HUES64 (cell line): ENCODE measurements at regions not wholly inside any gene's neighbourhood (a gene's known extent, or its start where the extent isn't known, plus 50 kb on each side); places are given as distances from the start of the nearest gene placed in this dataset.

Source experiments
- H3K27ac ChIP-seq: 2 replicates; pipeline ENCODE4 v1.7.0; 2013; ENCODE audit warnings: low read depth, low read length, inconsistent platforms
- H3K27me3 ChIP-seq: 2 replicates; pipeline ENCODE4 v1.6.1; 2013; ENCODE audit warnings: mild to moderate bottlenecking, low read length; ENCODE audit not compliant: insufficient read depth
- H3K36me3 ChIP-seq: 2 replicates; pipeline ENCODE4 v1.6.1; 2013; ENCODE audit warnings: mild to moderate bottlenecking, low read length; ENCODE audit not compliant: insufficient read depth
- H3K4me1 ChIP-seq: 2 replicates; pipeline ENCODE4 v1.6.1; 2013; ENCODE audit warnings: mild to moderate bottlenecking, low read length, moderate library complexity; ENCODE audit not compliant: insufficient read depth
- H3K4me3 ChIP-seq: 2 replicates; pipeline ENCODE4 v1.5.1; 2013; ENCODE audit warnings: mild to moderate bottlenecking, low read length, moderate library complexity
- H3K9ac ChIP-seq: 2 replicates; pipeline ENCODE4 v1.6.1; 2013; ENCODE audit warnings: mild to moderate bottlenecking, low read depth, low read length
- H3K9me3 ChIP-seq: 2 replicates; pipeline ENCODE4 v1.6.1; 2013; ENCODE audit warnings: low read depth, low read length; ENCODE audit not compliant: insufficient read depth
- WGBS: fragments of 150-250, 120-280 bp; methylation state at CpG from one replicate; pipeline ENCODE4 v1.1.7; 2013; ENCODE audit warnings: missing lambda C conversion rate; 5-methylcytosine and 5-hydroxymethylcytosine counted together

- Histone ChIP-seq H3K4me3 (no peak overlapping the region), H3K27ac (no peak overlapping the region), H3K4me1 (no peaks in the 10 kb centered on the region), H3K9ac (no peak overlapping the region), H3K27me3 (no peaks in the 10 kb centered on the region), H3K9me3 (no peaks in the 10 kb centered on the region), H3K36me3 (no peaks in the 10 kb centered on the region)
- WGBS = 88% methylated on average over 1 of the region's 1 CpG
Measured at GRCh38 chr10:88023676-88024075, 160.3 kb downstream of the PTEN start.

GRCh38 chr10:88026031-88026430, 162.6 kb downstream of the PTEN start:
- Histone ChIP-seq H3K27ac (no peak overlapping the region), H3K4me3 (no peak overlapping the region), H3K36me3 (no peaks in the 10 kb centered on the region), H3K4me1 (no peaks in the 10 kb centered on the region), H3K9ac (no peak overlapping the region), H3K9me3 (no peaks in the 10 kb centered on the region), H3K27me3 (no peaks in the 10 kb centered on the region)
- 90% methylated on average over 3 of the region's 3 CpGs for WGBS

- Histone ChIP-seq H3K4me3 (no peak overlapping the region), H3K36me3 (no peaks in the 10 kb centered on the region), H3K27ac (no peak overlapping the region), H3K27me3 (no peaks in the 10 kb centered on the region), H3K9ac (no peak overlapping the region), H3K9me3 (no peaks in the 10 kb centered on the region), H3K4me1 (no peaks in the 10 kb centered on the region)
- 93% methylated on average over 4 of the region's 4 CpGs for WGBS
Measured at GRCh38 chr10:88027570-88027969, 164.1 kb downstream of the PTEN start.

GRCh38 chr10:88028072-88028471, 164.6 kb downstream of the PTEN start:
- no peak overlapping the region for H3K9ac ChIP-seq
- H3K27me3 ChIP-seq = no peaks in the 10 kb centered on the region
- H3K36me3 ChIP-seq = no peaks in the 10 kb centered on the region
- 88% methylated on average over 1 of the region's 1 CpG for WGBS
- H3K27ac ChIP-seq = no peak overlapping the region
- H3K4me1 ChIP-seq = no peaks in the 10 kb centered on the region
- H3K4me3 ChIP-seq = no peak overlapping the region
- H3K9me3 ChIP-seq = no peaks in the 10 kb centered on the region

GRCh38 chr10:88028654-88029053, 165.2 kb downstream of the PTEN start:
- no peak overlapping the region for H3K4me3 ChIP-seq
- no peak overlapping the region for H3K27ac ChIP-seq
- peaks cover 5% of the 10 kb centered on the region for H3K4me1 ChIP-seq
- no peak overlapping the region for H3K9ac ChIP-seq
- 82% methylated on average over 1 of the region's 1 CpG for WGBS
- no peaks in the 10 kb centered on the region for H3K27me3 ChIP-seq
- H3K36me3 ChIP-seq = no peaks in the 10 kb centered on the region
- no peaks in the 10 kb centered on the region for H3K9me3 ChIP-seq

GRCh38 chr10:88032566-88032965, 169.1 kb downstream of the PTEN start:
- Histone ChIP-seq H3K9ac (no peak overlapping the region), H3K27ac (no peak overlapping the region), H3K36me3 (no peaks in the 10 kb centered on the region), H3K4me1 (peaks cover 8% of the 10 kb centered on the region), H3K9me3 (no peaks in the 10 kb centered on the region), H3K27me3 (no peaks in the 10 kb centered on the region), H3K4me3 (no peak overlapping the region)
- 70% methylated on average over 1 of the region's 1 CpG for WGBS

- H3K9ac ChIP-seq = no peak overlapping the region
- no peaks in the 10 kb centered on the region for H3K9me3 ChIP-seq
- 84% methylated on average over 3 of the region's 3 CpGs for WGBS
- H3K4me3 ChIP-seq = no peak overlapping the region
- H3K4me1 ChIP-seq = peaks cover 8% of the 10 kb centered on the region
- no peaks in the 10 kb centered on the region for H3K27me3 ChIP-seq
- H3K36me3 ChIP-seq = no peaks in the 10 kb centered on the region
- no peak overlapping the region for H3K27ac ChIP-seq
Measured at GRCh38 chr10:88033385-88033784, 170.0 kb downstream of the PTEN start.

GRCh38 chr10:88033793-88034192, 170.4 kb downstream of the PTEN start:
- H3K4me1 ChIP-seq = peaks cover 8% of the 10 kb centered on the region
- WGBS = 72% methylated on average over 4 of the region's 4 CpGs
- H3K27me3 ChIP-seq = no peaks in the 10 kb centered on the region
- no peaks in the 10 kb centered on the region for H3K36me3 ChIP-seq
- H3K4me3 ChIP-seq = no peak overlapping the region
- H3K27ac ChIP-seq = no peak overlapping the region
- H3K9ac ChIP-seq = no peak overlapping the region
- H3K9me3 ChIP-seq = no peaks in the 10 kb centered on the region

- H3K27me3 ChIP-seq = no peaks in the 10 kb centered on the region
- no peak overlapping the region for H3K9ac ChIP-seq
- no peak overlapping the region for H3K4me3 ChIP-seq
- WGBS = 98% methylated on average over 4 of the region's 4 CpGs
- peaks cover 8% of the 10 kb centered on the region for H3K4me1 ChIP-seq
- no peaks in the 10 kb centered on the region for H3K36me3 ChIP-seq
- no peak overlapping the region for H3K27ac ChIP-seq
- H3K9me3 ChIP-seq = no peaks in the 10 kb centered on the region
Measured at GRCh38 chr10:88036126-88036525, 172.7 kb downstream of the PTEN start.

- Histone ChIP-seq H3K27ac (no peak overlapping the region), H3K9me3 (no peaks in the 10 kb centered on the region), H3K4me3 (no peak overlapping the region), H3K4me1 (peaks cover 9% of the 10 kb centered on the region), H3K36me3 (no peaks in the 10 kb centered on the region), H3K9ac (no peak overlapping the region), H3K27me3 (no peaks in the 10 kb centered on the region)
- WGBS = 92% methylated on average over 1 of the region's 2 CpGs
Measured at GRCh38 chr10:88037623-88038022, 174.2 kb downstream of the PTEN start.

GRCh38 chr10:88038268-88038667, 174.8 kb downstream of the PTEN start:
- Histone ChIP-seq H3K4me1 (peaks cover 12% of the 10 kb centered on the region), H3K9ac (no peak overlapping the region), H3K4me3 (no peak overlapping the region), H3K36me3 (no peaks in the 10 kb centered on the region), H3K9me3 (no peaks in the 10 kb centered on the region), H3K27ac (no peak overlapping the region), H3K27me3 (no peaks in the 10 kb centered on the region)
- whole genome bisulfite sequencing = 95% methylated on average over 4 of the region's 4 CpGs

- peaks cover 5% of the 10 kb centered on the region; the same call in 1 of the 2 replicates for H3K4me1 ChIP-seq
- WGBS = 77% methylated on average over 6 of the region's 6 CpGs
- H3K36me3 ChIP-seq = no peaks in the 10 kb centered on the region
- H3K4me3 ChIP-seq = no peak overlapping the region
- H3K9me3 ChIP-seq = no peaks in the 10 kb centered on the region
- no peak overlapping the region for H3K27ac ChIP-seq
- H3K27me3 ChIP-seq = no peaks in the 10 kb centered on the region
- H3K9ac ChIP-seq = no peak overlapping the region
Measured at GRCh38 chr10:88039496-88040200, 176.2 kb downstream of the PTEN start.
